ENCODE measurements at regions not wholly inside any gene's neighbourhood (a gene's known extent, or its start where the extent isn't known, plus 50 kb on each side); places are given as distances from the start of the nearest gene placed in this dataset.

- no peak overlapping the region for H3K4me3 ChIP-seq (ENCODE audit: control insufficient read depth, low read depth, low read length)
- no peak for TF ChIP-seq CTCF (conservative IDR thresholded peaks at IDR 0.05; ENCODE audit: control insufficient read depth, insufficient read depth, low read depth, low read length)
- no peak for DNase-seq (ENCODE audit: low read depth)
Measured at GRCh38 chr20:39376788-39377187, 414.6 kb downstream of the DHX35 start.

- no peak overlapping the region for H3K4me3 ChIP-seq (ENCODE audit: control insufficient read depth, low read depth, low read length)
- no peak for TF ChIP-seq CTCF (conservative IDR thresholded peaks at IDR 0.05; ENCODE audit: control insufficient read depth, insufficient read depth, low read depth, low read length)
- no peak for DNase-seq (ENCODE audit: low read depth)
Measured at GRCh38 chr20:39364320-39364719, 402.2 kb downstream of the DHX35 start.

GRCh38 chr20:39359981-39360620 is 398.0 kb downstream of the DHX35 start:
- no peak for DNase-seq (ENCODE audit: low read depth)
- TF ChIP-seq CTCF (conservative IDR thresholded peaks at IDR 0.05; ENCODE audit: control insufficient read depth, insufficient read depth, low read depth, low read length): no peak

GRCh38 chr20:39358052-39358451 is 395.9 kb downstream of the DHX35 start:
- TF ChIP-seq CTCF (conservative IDR thresholded peaks at IDR 0.05; ENCODE audit: control insufficient read depth, insufficient read depth, low read depth, low read length): no peak
- DNase-seq (ENCODE audit: low read depth): no peak
- H3K4me3 ChIP-seq (ENCODE audit: control insufficient read depth, low read depth, low read length): no peak overlapping the region

More at GRCh38 chr20:39359981-39360620, 398.0 kb downstream of the DHX35 start:
- H3K4me3 ChIP-seq (ENCODE audit: control insufficient read depth, low read depth, low read length): no peak overlapping the region

GRCh38 chr20:39356908-39357307 is 394.8 kb downstream of the DHX35 start:
- TF ChIP-seq CTCF (conservative IDR thresholded peaks at IDR 0.05; ENCODE audit: control insufficient read depth, insufficient read depth, low read depth, low read length): no peak
- H3K4me3 ChIP-seq (ENCODE audit: control insufficient read depth, low read depth, low read length): no peak overlapping the region
- peak; percentile 6 for DNase-seq (ENCODE audit: low read depth)

GRCh38 chr20:39349240-39349639 is 387.1 kb downstream of the DHX35 start:
- no peak for TF ChIP-seq CTCF (conservative IDR thresholded peaks at IDR 0.05; ENCODE audit: control insufficient read depth, insufficient read depth, low read depth, low read length)
- DNase-seq (ENCODE audit: low read depth): no peak
- no peak overlapping the region for H3K4me3 ChIP-seq (ENCODE audit: control insufficient read depth, low read depth, low read length)

- DNase-seq (ENCODE audit: low read depth): no peak
- TF ChIP-seq CTCF (conservative IDR thresholded peaks at IDR 0.05; ENCODE audit: control insufficient read depth, insufficient read depth, low read depth, low read length): no peak
- no peak overlapping the region for H3K4me3 ChIP-seq (ENCODE audit: control insufficient read depth, low read depth, low read length)
Measured at GRCh38 chr20:39347626-39348025, 385.5 kb downstream of the DHX35 start.
